ENCODE measurements at regions not wholly inside any gene's neighbourhood (a gene's known extent, or its start where the extent isn't known, plus 50 kb on each side); places are given as distances from the start of the nearest gene placed in this dataset.

- ATAC-seq (ENCODE audit: low read depth): no peak
- Histone ChIP-seq H3K9ac (ENCODE audit: low read depth, low read length) (no peak overlapping the region), H2AK5ac (ENCODE audit: low read depth, low read length) (no peak overlapping the region), H3K4ac (ENCODE audit: low read depth, low read length) (no peak overlapping the region), H3K23ac (ENCODE audit: low read depth, low read length) (no peak overlapping the region), H3K9me3 (ENCODE audit: control insufficient read depth, insufficient read depth, low read length) (0 out of 2 replicates have a peak, but pooled peaks cover 2% of the 10 kb centered on the region), H2AFZ (replicated peaks; ENCODE audit: low read length, poor library complexity) (no peak overlapping the region), H3K4me1 (ENCODE audit: control insufficient read depth, insufficient read depth, low read length) (no peaks in the 10 kb centered on the region), H3K4me3 (ENCODE audit: insufficient read depth, low read depth, low read length) (no peak overlapping the region), H4K5ac (ENCODE audit: low read depth, low read length) (no peak overlapping the region), H4K8ac (ENCODE audit: low read depth in 2 of 2, low read length in 2 of 2) (no peak overlapping the region), H2AK9ac (replicated peaks; ENCODE audit: low read depth, low read length, poor library complexity) (no peak overlapping the region), H3K18ac (ENCODE audit: low read depth, low read length) (no peak overlapping the region), H3K56ac (ENCODE audit: extremely low read depth, insufficient read depth, low read length) (no peak overlapping the region), H2BK15ac (ENCODE audit: low read depth, low read length) (no peak overlapping the region), H3K4me2 (ENCODE audit: low read depth, low read length) (no peak overlapping the region), H3K27ac (ENCODE audit: insufficient read depth, low read length) (no peak overlapping the region), H2BK20ac (ENCODE audit: low read depth, low read length) (no peak overlapping the region), H2BK5ac (ENCODE audit: low read depth, low read length, poor library complexity, severe bottlenecking) (no peak overlapping the region), H3K36me3 (ENCODE audit: control insufficient read depth, insufficient read depth, low read length) (no peaks in the 10 kb centered on the region), H3K9me1 (ENCODE audit: insufficient read depth, low read length) (no peaks in the 10 kb centered on the region), H3K27me3 (ENCODE audit: control insufficient read depth, insufficient read depth, low read length) (peaks cover 2% of the 10 kb centered on the region; the same call in 1 of the 2 replicates), H2BK120ac (ENCODE audit: low read depth, low read length) (no peak overlapping the region), H3K14ac (replicated peaks; ENCODE audit: low read depth, low read length) (no peak overlapping the region), H4K91ac (ENCODE audit: insufficient read depth, low read depth, low read length) (no peak overlapping the region), H3K79me1 (ENCODE audit: low read depth in 1 of 2, low read length in 2 of 2) (no peaks in the 10 kb centered on the region), H4K20me1 (ENCODE audit: insufficient read depth, low read length) (no peaks in the 10 kb centered on the region)
- in situ Hi-C loops (cut with MboI; ENCODE audit: low sequenced_read_pairs) (no loop called here), intact Hi-C loops (cut with micrococcal nuclease) (loop anchor here (5.0 kb wide), 1 partner anchor 33 kb away; no protein-coding TSS in a partner anchor), dilution Hi-C loops (cut with HindIII; ENCODE audit: low sequenced_read_pairs, unreplicated experiment) (no loop called here)
- no peak for DNase-seq
- no TSS peak for BruUV-seq (replicated peaks)
- POLR2A ChIA-PET (ENCODE audit: unreplicated experiment): no interaction called here
- CTCF ChIA-PET: no interaction called here
- no CpG with 5 or more reads among the region's 9 CpGs for WGBS, 2 experiments (ENCODE audit: extremely low coverage in 2 of 2, insufficient read length in 1 of 2)
- no peak for TF ChIP-seq CTCF (conservative IDR thresholded peaks at IDR 0.05; ENCODE audit: low read depth, low read length)
- no peak for TF ChIP-seq ELK1 (IDR thresholded peaks at IDR 0.05; ENCODE audit: borderline replicate concordance, low read depth, low read length)
- TF ChIP-seq BHLHE40 (IDR thresholded peaks at IDR 0.05; ENCODE audit: low read depth, low read length): no peak
- no peak for TF ChIP-seq MAFK (IDR thresholded peaks at IDR 0.05; ENCODE audit: low read depth, low read length)
- no peak for TF ChIP-seq RAD21 (IDR thresholded peaks at IDR 0.05; ENCODE audit: low read length)
- TF ChIP-seq USF2 (IDR thresholded peaks at IDR 0.05; ENCODE audit: low read depth, low read length): no peak
- no peak for TF ChIP-seq RFX5 (IDR thresholded peaks at IDR 0.05; ENCODE audit: low read depth, low read length)
- no peak for TF ChIP-seq MAZ (IDR thresholded peaks at IDR 0.05; ENCODE audit: borderline replicate concordance, low read depth, low read length)
- no peak for TF ChIP-seq RCOR1 (IDR thresholded peaks at IDR 0.05; ENCODE audit: insufficient replicate concordance, low read length)
- TF ChIP-seq MXI1 (IDR thresholded peaks at IDR 0.05; ENCODE audit: borderline replicate concordance, low read depth, low read length): no peak
- no peak for TF ChIP-seq CEBPB (IDR thresholded peaks at IDR 0.05; ENCODE audit: low read depth, low read length)
- no peak for TF ChIP-seq FOS (IDR thresholded peaks at IDR 0.05; ENCODE audit: low read depth, low read length)
- no peak for TF ChIP-seq POLR2A (IDR thresholded peaks at IDR 0.05; ENCODE audit: low read depth, low read length)
- no peak for TF ChIP-seq CHD1 (IDR thresholded peaks at IDR 0.05; ENCODE audit: low read depth, low read length)
These were observed 110.0 kb upstream of the NSMCE3 start for GRCh38 chr15:29379647-29380046.
